ENCODE measurements at regions not wholly inside any gene's neighbourhood (a gene's known extent, or its start where the extent isn't known, plus 50 kb on each side); places are given as distances from the start of the nearest gene placed in this dataset.

GRCh38 chr4:62484357-62484756 lies 1284.2 kb downstream of the ADGRL3 start:
- intact Hi-C loops (cut with DNase I), result no loop called here
- H3K27ac ChIP-seq (ENCODE audit: low read length), result no peak overlapping the region
- H3K4me3 ChIP-seq (ENCODE audit: low read length), result no peak overlapping the region
- H3K4me1 ChIP-seq (ENCODE audit: control insufficient read depth, insufficient read depth, low read length), result no peaks in the 10 kb centered on the region
- H3K9me3 ChIP-seq (ENCODE audit: control insufficient read depth, low read length), result no peaks in the 10 kb centered on the region
- 88% methylated on average over 3 of the region's 3 CpGs for whole genome bisulfite sequencing
- no peak for DNase-seq
- no peaks in the 10 kb centered on the region for H3K27me3 ChIP-seq (ENCODE audit: control insufficient read depth, insufficient read depth)
- no peak for ATAC-seq

- H3K27ac ChIP-seq (ENCODE audit: low read length), result no peak overlapping the region
- intact Hi-C loops (cut with DNase I), result no loop called here
- ATAC-seq (no peak), DNase-seq (no peak)
- 81% methylated on average over 3 of the region's 3 CpGs for WGBS
- H3K4me3 ChIP-seq (ENCODE audit: low read length), result no peak overlapping the region
- no peaks in the 10 kb centered on the region for H3K9me3 ChIP-seq (ENCODE audit: control insufficient read depth, low read length)
- no peaks in the 10 kb centered on the region for H3K27me3 ChIP-seq (ENCODE audit: control insufficient read depth, insufficient read depth)
- no peaks in the 10 kb centered on the region for H3K4me1 ChIP-seq (ENCODE audit: control insufficient read depth, insufficient read depth, low read length)
Measured at GRCh38 chr4:62482355-62482754, 1282.2 kb downstream of the ADGRL3 start.

- Histone ChIP-seq H3K9me3 (ENCODE audit: control insufficient read depth, low read length) (no peaks in the 10 kb centered on the region), H3K4me1 (ENCODE audit: control insufficient read depth, insufficient read depth, low read length) (peaks cover 2% of the 10 kb centered on the region), H3K4me3 (ENCODE audit: low read length) (no peak overlapping the region), H3K27ac (ENCODE audit: low read length) (no peak overlapping the region), H3K27me3 (ENCODE audit: control insufficient read depth, insufficient read depth) (no peaks in the 10 kb centered on the region)
- DNase-seq (no peak), ATAC-seq (no peak)
- intact Hi-C loops (cut with DNase I), result no loop called here
- 34% methylated on average over 2 of the region's 2 CpGs for WGBS
Measured at GRCh38 chr4:62475596-62475995, 1275.5 kb downstream of the ADGRL3 start.

- ATAC-seq (no peak), DNase-seq (no peak)
- no peaks in the 10 kb centered on the region for H3K9me3 ChIP-seq (ENCODE audit: control insufficient read depth, low read length)
- WGBS, result 91% methylated on average over 3 of the region's 3 CpGs
- intact Hi-C loops (cut with DNase I), result no loop called here
- no peak overlapping the region for H3K4me3 ChIP-seq (ENCODE audit: low read length)
- H3K27me3 ChIP-seq (ENCODE audit: control insufficient read depth, insufficient read depth), result no peaks in the 10 kb centered on the region
- H3K27ac ChIP-seq (ENCODE audit: low read length), result no peak overlapping the region
- peaks cover 2% of the 10 kb centered on the region for H3K4me1 ChIP-seq (ENCODE audit: control insufficient read depth, insufficient read depth, low read length)
Measured at GRCh38 chr4:62474802-62475201, 1274.7 kb downstream of the ADGRL3 start.

- WGBS, result 79% methylated on average over 1 of the region's 1 CpG
- no peak for DNase-seq
- no peaks in the 10 kb centered on the region for H3K9me3 ChIP-seq (ENCODE audit: control insufficient read depth, low read length)
- H3K27ac ChIP-seq (ENCODE audit: low read length), result no peak overlapping the region
- intact Hi-C loops (cut with DNase I), result no loop called here
- H3K4me3 ChIP-seq (ENCODE audit: low read length), result no peak overlapping the region
- ATAC-seq, result no peak
- H3K27me3 ChIP-seq (ENCODE audit: control insufficient read depth, insufficient read depth), result no peaks in the 10 kb centered on the region
- no peaks in the 10 kb centered on the region for H3K4me1 ChIP-seq (ENCODE audit: control insufficient read depth, insufficient read depth, low read length)
Measured at GRCh38 chr4:62471021-62471420, 1270.9 kb downstream of the ADGRL3 start.

- intact Hi-C loops (cut with DNase I), result no loop called here
- 95% methylated on average over 13 of the region's 13 CpGs for WGBS
- no peak for ATAC-seq
Measured at GRCh38 chr4:62470421-62470983, 1270.4 kb downstream of the ADGRL3 start.

GRCh38 chr4:62470020-62470419 lies 1269.9 kb downstream of the ADGRL3 start:
- ATAC-seq (no peak), DNase-seq (no peak)
- H3K9me3 ChIP-seq (ENCODE audit: control insufficient read depth, low read length), result no peaks in the 10 kb centered on the region
- no peak overlapping the region for H3K4me3 ChIP-seq (ENCODE audit: low read length)
- WGBS, result 85% methylated on average over 4 of the region's 6 CpGs
- intact Hi-C loops (cut with DNase I), result no loop called here
- no peak overlapping the region for H3K27ac ChIP-seq (ENCODE audit: low read length)
- H3K4me1 ChIP-seq (ENCODE audit: control insufficient read depth, insufficient read depth, low read length), result no peaks in the 10 kb centered on the region
- no peaks in the 10 kb centered on the region for H3K27me3 ChIP-seq (ENCODE audit: control insufficient read depth, insufficient read depth)

More at GRCh38 chr4:62470421-62470983, 1270.4 kb downstream of the ADGRL3 start:
- Histone ChIP-seq H3K4me1 (ENCODE audit: control insufficient read depth, insufficient read depth, low read length) (no peaks in the 10 kb centered on the region), H3K9me3 (ENCODE audit: control insufficient read depth, low read length) (no peaks in the 10 kb centered on the region), H3K4me3 (ENCODE audit: low read length) (no peak overlapping the region), H3K27ac (ENCODE audit: low read length) (no peak overlapping the region), H3K27me3 (ENCODE audit: control insufficient read depth, insufficient read depth) (no peaks in the 10 kb centered on the region)
- DNase-seq, result peak in 1 of 3 donors; percentile 14

- intact Hi-C loops (cut with DNase I), result no loop called here
- DNase-seq (no peak), ATAC-seq (no peak)
- H3K4me3 ChIP-seq (ENCODE audit: low read length), result no peak overlapping the region
- H3K4me1 ChIP-seq (ENCODE audit: control insufficient read depth, insufficient read depth, low read length), result no peaks in the 10 kb centered on the region
- no peak overlapping the region for H3K27ac ChIP-seq (ENCODE audit: low read length)
- H3K27me3 ChIP-seq (ENCODE audit: control insufficient read depth, insufficient read depth), result no peaks in the 10 kb centered on the region
- H3K9me3 ChIP-seq (ENCODE audit: control insufficient read depth, low read length), result no peaks in the 10 kb centered on the region
Measured at GRCh38 chr4:62461961-62462360, 1261.8 kb downstream of the ADGRL3 start.

- DNase-seq (no peak), ATAC-seq (no peak)
- no peaks in the 10 kb centered on the region for H3K4me1 ChIP-seq (ENCODE audit: control insufficient read depth, insufficient read depth, low read length)
- intact Hi-C loops (cut with DNase I), result no loop called here
- WGBS, result 74% methylated on average over 3 of the region's 3 CpGs
- H3K4me3 ChIP-seq (ENCODE audit: low read length), result no peak overlapping the region
- H3K9me3 ChIP-seq (ENCODE audit: control insufficient read depth, low read length), result no peaks in the 10 kb centered on the region
- no peak overlapping the region for H3K27ac ChIP-seq (ENCODE audit: low read length)
- no peaks in the 10 kb centered on the region for H3K27me3 ChIP-seq (ENCODE audit: control insufficient read depth, insufficient read depth)
Measured at GRCh38 chr4:62460329-62460728, 1260.2 kb downstream of the ADGRL3 start.

GRCh38 chr4:62457356-62457755 lies 1257.2 kb downstream of the ADGRL3 start:
- intact Hi-C loops (cut with DNase I), result no loop called here
- H3K4me1 ChIP-seq (ENCODE audit: control insufficient read depth, insufficient read depth, low read length), result no peaks in the 10 kb centered on the region
- ATAC-seq (no peak), DNase-seq (no peak)
- WGBS, result 80% methylated on average over 5 of the region's 5 CpGs
- H3K27ac ChIP-seq (ENCODE audit: low read length), result no peak overlapping the region
- H3K4me3 ChIP-seq (ENCODE audit: low read length), result no peak overlapping the region
- H3K27me3 ChIP-seq (ENCODE audit: control insufficient read depth, insufficient read depth), result no peaks in the 10 kb centered on the region
- H3K9me3 ChIP-seq (ENCODE audit: control insufficient read depth, low read length), result no peaks in the 10 kb centered on the region

- intact Hi-C loops (cut with DNase I), result no loop called here
- no peak overlapping the region for H3K27ac ChIP-seq (ENCODE audit: low read length)
- H3K4me3 ChIP-seq (ENCODE audit: low read length), result no peak overlapping the region
- ATAC-seq (no peak), DNase-seq (no peak)
- no peaks in the 10 kb centered on the region for H3K27me3 ChIP-seq (ENCODE audit: control insufficient read depth, insufficient read depth)
- H3K9me3 ChIP-seq (ENCODE audit: control insufficient read depth, low read length), result no peaks in the 10 kb centered on the region
- no peaks in the 10 kb centered on the region for H3K4me1 ChIP-seq (ENCODE audit: control insufficient read depth, insufficient read depth, low read length)
Measured at GRCh38 chr4:62455871-62456270, 1255.7 kb downstream of the ADGRL3 start.

- no peak for ATAC-seq
- no peaks in the 10 kb centered on the region for H3K9me3 ChIP-seq (ENCODE audit: control insufficient read depth, low read length)
- no peaks in the 10 kb centered on the region for H3K4me1 ChIP-seq (ENCODE audit: control insufficient read depth, insufficient read depth, low read length)
- H3K4me3 ChIP-seq (ENCODE audit: low read length), result no peak overlapping the region
- intact Hi-C loops (cut with DNase I), result no loop called here
- WGBS, result 98% methylated on average over 1 of the region's 1 CpG
- no peaks in the 10 kb centered on the region for H3K27me3 ChIP-seq (ENCODE audit: control insufficient read depth, insufficient read depth)
- H3K27ac ChIP-seq (ENCODE audit: low read length), result no peak overlapping the region
- DNase-seq, result no peak
Measured at GRCh38 chr4:62454535-62454934, 1254.4 kb downstream of the ADGRL3 start.

Measured in right cardiac atrium (tissue), 5 donors.